Germinal center (tissue), 1 donor: ENCODE measurements at regions not wholly inside any gene's neighbourhood (a gene's known extent, or its start where the extent isn't known, plus 50 kb on each side); places are given as distances from the start of the nearest gene placed in this dataset.

Experiments
- DNase-seq: peaks from one replicate; pipeline ENCODE4 v3.0.0; 2012; ENCODE audit warnings: mixed read lengths, low spot score

DNA sequence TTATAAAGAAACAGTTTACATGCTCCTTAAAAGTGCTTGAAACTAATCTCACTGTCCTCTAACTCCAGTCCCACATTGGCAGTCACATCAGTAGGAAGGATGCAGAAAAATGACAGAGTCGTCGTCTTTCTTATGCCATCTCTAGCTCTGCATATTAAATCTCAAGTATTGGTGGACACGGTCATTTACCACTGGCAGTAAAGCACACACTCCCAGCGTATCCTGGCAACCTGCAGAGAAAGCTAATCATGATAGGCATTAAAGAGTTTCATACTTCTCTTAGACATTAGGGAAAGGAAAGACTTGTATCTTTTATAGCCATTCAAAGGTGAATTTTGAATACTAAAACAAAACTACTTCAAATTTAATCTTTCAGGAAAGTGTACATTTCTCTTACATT lies 202.0 kb upstream of the COBL start:
- no peak for DNase-seq

DNA sequence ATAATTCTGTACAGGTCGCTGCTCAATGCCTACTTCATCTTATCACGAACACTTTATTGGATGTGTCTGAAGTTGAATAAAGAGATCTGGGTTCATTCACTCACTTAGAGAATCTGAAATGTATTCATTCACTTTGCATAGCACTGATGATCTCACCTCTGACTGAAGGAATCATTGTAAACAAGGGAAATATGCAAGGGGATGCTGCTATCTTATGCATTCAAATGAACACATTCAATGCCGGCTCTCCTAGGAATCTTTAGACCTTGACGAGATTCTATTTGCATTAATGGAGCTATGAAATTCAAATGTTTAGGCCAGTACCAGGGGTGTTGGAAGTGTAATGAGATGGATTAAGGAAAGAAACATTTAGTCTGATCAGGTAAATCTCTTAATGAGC lies 200.6 kb upstream of the COBL start:
- DNase-seq: no peak

DNA sequence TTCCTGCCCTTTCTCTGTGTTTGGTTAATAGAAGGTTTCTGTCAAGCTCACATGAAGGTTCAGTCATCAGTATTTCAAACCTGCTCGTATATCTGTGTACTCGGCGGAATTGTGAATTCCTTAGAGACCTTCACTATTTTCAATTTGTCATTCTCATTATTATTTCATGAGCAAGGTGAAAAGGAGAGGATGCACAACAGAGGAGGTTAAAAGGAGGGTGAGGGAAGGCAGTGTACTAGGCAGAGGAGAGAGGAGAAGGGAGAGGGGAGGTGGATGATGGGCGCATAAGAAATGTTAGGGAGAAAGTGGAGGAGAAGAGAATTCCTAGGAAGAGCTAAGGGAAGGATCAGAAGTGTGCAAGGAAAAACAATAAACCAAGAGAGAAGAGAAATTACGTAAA lies 185.0 kb upstream of the COBL start:
- DNase-seq: no peak

DNA sequence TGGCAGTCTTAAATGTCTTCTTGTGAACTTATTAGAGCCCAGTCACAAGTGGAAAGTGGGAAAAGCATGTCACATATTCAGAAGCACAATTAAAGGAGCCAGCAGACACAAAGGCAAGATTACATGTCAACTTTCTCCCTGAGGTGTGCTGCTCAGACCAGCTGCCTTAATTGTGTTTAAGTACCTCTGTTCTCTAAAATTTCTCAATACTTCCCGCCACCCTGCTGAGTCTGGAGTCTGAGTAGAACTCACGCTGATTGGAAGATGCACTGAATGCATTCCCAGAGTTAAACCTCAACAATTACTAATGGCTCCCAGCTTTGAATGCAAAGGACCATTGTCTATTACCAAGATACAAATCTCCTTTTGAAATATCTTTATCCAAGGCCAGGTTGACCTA lies 166.4 kb upstream of the COBL start:
- no peak for DNase-seq

DNA sequence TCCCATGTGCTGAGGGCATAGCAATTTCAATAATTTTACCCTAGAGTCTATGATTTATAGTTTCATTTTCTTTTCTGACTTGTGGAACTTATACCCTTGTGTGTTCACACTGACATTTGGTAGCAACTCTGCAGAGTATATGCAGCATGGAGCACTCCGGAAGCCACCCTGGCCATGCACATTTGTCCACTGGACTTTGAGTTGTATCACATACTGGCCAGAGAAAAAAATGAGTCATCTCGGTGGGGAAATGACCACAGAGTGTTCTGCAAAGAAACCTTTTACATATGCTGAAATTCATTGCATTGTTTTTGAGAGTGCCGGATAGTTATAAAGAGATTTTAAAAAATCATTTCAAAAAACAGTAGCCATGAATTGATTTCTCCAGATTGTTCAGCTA lies 164.8 kb upstream of the COBL start:
- DNase-seq: no peak

DNA sequence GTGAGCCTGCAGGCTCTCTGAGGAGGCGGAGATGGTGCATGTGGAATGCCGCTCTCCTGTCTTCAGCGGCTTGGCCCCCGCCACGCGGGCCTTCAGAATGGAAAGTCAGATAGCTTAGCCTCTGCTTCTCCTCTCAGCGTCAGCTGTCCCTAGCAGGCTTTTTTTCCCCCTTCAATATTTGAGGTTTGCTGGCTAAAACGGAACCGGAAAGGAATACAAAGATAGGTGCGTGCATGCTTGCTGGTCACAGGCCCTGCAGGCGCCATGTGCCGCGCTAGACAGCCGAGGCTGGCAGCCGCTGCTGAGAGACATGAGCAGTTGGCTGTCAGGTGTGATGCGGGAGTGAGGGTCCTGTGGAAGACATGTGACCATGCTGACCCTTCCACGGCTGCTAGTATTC lies 161.2 kb upstream of the COBL start:
- DNase-seq: no peak

DNA sequence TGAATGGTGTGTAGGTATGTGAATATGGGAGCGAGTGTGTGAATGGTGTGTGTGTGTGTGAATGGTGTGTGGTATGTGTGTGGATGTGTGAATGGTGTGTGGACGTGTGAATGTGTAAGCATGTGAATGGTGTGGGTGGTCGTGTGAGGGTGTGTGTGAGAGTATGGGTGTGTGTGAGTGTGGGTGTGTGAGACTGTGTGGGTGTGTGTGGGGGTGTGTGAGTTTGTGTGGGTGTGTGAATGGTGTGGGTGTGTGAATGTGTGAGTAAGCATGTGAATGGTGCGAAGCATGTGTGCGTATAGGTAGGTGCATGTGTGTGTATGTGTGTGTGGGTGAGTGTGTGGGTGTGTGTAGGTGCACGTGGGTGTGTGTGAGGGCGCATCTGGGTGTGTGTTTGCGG lies 160.7 kb upstream of the COBL start:
- DNase-seq: no peak

DNA sequence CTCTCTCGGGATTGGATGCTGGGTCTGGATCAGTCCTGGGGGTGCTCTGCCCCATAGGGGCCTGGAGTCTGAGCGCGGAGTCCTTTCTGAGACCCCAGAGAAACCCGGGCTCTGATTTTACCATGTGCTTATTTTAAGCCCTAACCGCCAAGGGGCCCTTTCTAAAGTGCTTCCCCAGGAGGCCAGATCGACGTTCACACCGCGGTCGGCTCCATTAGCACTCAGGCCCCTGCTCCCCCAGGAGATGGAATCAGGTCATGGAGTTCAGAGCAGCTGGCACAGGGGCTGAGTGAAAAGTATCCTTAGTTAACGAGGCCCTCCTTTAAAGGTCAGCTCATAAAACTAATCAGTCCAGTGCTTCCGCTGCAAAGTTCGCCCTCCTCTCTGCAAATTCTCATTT lies 159.4 kb upstream of the COBL start:
- no peak for DNase-seq

DNA sequence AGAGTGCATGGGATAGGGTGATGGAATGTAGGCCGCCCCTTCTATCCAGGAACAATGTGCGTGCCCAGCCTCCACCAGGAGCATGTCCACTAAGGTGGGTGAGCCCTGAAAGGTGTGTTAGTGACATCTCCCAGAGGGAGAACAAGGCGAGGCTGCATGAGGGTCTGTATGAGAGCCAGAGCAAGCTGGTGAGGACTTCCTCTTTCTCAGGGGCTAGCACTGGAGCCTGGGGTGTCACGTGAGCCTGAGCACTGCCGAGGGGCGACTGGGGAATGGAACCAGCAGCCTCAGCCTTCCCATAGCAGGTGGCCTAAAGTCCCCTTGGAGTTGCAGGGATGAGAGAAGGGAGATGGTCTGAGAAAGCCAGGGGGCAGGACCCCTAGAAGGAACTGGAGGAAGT lies 156.3 kb upstream of the COBL start:
- no peak for DNase-seq

DNA sequence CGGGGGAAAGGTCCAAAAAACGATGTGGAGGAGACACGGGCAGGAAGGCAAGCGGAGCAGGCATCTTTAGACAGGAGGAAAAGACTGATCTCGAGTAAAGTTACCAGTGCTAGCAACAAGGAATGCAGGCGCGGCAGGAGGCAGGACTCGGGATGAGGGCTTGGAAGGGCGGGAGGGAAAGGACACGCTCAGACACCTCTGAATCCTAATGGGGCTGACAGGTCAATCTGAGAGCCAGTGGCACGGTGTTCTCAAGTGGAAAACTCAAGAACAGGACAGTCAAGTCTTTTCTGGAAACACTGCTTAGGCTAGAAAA lies 155.3 kb upstream of the COBL start:
- DNase-seq: no peak

DNA sequence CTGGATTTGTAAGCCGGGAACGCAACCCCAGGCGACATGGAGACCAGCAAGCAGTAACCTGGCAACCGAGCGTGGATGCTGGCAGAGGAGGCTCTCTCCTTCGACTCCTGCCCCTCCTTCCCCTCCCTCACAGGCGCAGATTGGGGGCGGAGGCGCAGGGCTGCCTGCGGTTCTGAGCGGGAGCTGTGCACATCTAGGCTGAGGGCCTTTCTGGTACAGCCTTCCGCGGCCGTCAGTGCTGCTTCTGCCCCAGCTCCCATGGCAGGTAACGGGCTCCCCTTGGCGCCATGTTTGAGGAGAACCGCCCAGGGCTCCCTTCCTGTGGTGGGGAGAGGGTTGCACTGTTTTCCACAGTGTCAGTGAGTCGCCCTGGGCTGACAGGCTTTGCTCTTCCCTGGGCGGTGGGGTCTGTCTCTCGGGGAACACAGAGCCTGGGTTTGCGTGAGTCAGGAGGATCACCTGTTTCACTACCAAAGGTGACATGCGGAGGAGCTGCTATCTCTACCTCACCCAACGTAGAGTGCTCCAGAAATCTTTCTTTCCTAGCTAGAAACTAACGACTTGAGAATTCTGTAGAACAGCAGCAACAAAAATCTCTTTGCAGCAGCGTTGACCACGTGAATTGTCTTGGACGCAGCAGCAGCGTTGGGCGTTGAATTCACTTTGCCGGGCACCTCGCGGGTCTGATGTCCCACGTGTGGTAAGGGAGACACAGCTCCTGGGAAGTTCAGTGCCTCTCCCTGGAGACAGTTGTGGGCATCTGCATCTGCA lies 154.8 kb upstream of the COBL start:
- DNase-seq: no peak

DNA sequence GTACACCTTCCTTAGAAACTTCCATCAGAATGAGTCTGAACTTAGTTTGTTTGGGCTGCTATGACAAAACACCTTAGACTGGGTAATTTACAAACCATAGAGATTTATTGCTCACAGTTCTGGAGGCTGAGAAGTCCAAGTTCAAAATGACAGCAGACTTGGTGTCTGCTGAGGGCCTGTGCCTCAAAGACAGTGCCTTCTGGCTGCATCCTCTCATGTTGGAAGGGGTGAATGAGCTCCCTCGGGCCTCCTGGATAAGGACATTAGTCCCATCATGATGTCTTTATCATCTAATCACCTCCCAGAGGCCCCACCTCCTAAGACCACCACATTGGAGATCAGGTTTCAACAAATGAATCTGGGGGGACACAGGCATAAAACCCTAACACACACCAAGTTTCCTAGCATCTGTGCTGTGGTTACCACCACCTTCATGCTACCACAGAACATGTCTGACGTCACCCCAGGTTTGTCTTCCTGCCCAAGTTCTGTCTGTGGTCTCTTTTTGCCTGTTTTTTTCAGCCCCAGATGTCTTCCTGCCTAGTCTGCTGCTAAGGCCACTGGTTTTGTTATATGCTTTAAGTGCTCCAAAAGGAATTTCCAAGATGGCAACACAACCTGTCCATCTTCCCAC lies 150.9 kb upstream of the COBL start:
- no peak for DNase-seq

DNA sequence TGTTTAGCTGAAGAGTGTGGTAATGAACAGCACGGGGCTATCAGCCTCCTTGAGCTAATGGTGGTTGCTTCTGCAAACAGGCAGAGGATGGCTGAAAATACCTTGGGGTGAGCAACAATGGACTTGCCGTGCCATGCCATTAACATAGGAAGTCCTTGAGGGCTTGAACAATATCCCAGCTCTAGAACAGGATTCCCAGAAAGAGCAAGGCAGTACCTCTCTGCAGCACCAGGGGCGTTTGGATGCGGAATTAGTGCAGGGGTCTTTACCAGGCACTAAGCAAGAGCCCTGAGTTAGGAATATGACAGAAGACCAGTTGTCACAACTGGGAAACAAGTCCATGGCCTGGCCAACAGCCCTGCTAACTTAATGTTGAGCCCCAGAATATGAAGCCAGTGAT lies 143.2 kb upstream of the COBL start:
- no peak for DNase-seq

DNA sequence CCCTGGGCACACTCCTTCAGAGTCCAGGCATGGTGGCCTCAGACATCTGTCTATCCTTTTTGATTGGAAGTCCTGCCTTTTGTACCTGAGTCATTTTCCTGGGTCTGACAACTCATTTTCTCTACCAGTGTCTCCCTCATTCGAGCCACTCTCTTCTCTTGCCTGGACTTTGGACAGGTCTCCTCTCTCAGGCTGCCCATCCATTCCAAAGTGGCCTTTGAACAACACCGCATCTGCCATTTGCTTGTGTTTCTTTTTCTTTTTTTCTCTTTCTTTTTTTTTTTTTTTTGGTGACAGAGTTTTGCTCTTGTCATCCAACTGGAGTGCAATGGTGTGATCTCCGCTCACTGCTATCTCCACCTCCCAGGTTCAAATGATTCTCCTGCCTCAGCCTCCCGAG lies 142.1 kb upstream of the COBL start:
- no peak for DNase-seq

DNA sequence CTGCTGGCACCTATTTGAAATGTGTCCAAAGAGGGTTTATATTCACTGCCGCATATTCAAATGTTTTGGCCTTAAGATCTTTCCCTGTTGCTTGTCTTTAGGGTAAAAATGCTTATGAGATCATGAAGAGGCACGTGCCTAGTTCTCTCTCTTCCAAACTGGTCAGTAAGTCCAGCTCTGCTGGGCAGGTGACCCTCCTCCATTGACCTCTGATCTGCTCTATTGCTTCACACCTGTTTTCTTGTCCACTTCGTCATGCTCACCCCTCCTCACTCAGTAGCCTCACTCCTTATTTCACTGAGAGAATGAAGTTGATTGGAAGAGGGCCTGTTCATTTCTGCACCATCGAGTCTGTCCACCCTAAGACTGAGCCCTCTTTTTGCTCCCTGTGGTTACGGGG lies 140.5 kb upstream of the COBL start:
- DNase-seq: no peak

DNA sequence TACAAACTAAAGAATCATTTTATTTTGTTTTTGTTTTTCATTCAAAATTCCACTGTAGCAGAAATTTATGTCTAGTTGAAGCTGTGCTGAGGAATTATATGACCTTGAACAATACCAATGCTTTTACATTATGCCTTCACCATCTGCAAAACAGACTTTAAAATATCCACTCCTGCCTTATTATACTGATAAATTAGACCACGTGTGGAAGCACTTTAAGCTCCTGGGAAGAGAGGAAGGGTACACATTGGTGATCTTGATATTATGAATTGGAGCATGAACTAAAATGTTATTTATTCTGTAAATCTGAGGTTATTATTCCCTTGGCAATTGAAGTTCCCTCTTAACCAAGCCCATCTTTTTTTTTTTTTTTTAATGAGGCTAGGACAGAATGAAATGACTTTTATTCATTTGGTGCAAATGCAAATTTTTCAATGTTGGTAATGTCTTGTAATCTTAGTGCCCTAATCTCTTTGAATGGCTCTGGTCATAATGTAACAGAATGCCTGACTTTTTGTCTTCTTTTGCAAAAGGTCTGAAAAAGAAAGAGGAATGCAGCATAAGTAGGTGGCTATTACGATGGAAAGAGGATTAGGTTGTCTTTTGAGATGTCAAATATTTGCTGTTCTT lies 139.9 kb upstream of the COBL start:
- no peak for DNase-seq

DNA sequence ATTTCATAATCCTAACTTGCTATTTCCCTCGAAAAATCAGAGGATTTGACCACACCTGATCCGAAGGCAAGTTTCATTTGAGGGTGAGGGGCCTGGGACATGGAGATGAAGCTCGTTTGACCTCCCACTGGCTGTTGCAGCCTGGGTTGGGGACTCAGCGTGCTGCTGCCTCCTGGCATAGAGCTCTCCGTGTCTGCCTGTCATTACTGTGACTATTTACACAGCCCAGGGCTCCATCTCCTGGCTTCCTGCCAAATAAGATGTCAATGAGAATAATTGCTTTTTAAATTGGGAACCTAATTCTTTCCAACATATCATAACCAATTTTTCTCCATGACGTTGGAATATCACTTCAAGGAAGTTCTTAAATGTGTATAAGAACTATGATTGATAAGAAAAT lies 139.3 kb upstream of the COBL start:
- DNase-seq: no peak

DNA sequence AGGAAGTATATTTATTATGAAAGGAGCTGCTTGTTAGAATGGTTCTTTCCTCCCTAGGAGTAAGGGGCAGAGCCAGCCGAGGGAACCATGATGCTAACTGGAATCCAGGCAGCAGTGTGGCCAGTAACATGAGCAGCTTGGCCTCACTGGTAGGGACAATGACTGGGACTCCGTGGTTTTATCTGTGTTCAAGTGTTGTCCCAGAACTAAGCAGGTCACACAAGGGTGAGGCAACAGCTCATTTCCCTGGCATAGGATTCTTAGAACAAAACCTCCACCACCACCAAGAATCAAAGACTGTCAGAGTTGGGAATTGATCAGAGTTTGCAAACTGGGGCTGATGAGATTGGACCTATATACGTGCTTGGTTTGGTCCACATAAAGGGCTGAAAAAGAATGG lies 138.9 kb upstream of the COBL start:
- no peak for DNase-seq

DNA sequence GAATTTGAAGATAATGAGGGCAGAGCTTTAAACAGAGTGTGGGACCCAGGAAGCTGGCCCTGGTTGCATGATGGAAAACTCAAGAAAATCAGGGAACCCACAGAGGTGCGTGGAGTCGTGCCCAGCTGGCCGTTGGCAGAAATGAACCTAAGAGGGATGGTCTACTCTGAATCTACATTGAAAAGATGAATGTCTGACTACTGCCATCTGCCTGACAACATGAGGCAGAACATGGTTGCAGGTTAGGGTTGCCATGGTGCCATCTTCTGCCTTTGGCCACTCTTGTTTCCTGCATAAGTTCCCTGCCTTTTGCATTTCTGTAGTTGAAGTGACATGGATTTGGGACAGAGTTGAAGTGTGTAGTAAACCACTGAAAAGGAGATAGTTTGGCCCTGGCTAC lies 138.5 kb upstream of the COBL start:
- DNase-seq: no peak

DNA sequence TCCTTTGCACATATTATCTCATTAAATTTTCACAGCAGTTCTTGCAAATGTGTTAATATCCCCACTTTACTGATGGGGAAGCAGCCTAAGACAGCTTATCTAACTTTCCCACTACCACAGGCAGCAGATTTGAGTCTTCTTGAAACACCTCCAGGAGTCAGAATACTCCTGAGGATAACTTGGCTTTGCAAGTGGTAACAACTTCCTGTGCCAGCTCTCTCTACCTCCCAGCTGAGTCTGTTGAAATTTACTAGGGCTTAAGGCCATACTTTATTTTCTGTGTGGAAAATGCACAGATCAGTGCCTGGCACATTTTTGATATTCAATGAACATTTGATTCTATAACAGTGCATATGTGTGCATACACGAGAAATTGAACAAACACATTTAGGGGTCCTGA lies 136.1 kb upstream of the COBL start:
- DNase-seq: no peak

DNA sequence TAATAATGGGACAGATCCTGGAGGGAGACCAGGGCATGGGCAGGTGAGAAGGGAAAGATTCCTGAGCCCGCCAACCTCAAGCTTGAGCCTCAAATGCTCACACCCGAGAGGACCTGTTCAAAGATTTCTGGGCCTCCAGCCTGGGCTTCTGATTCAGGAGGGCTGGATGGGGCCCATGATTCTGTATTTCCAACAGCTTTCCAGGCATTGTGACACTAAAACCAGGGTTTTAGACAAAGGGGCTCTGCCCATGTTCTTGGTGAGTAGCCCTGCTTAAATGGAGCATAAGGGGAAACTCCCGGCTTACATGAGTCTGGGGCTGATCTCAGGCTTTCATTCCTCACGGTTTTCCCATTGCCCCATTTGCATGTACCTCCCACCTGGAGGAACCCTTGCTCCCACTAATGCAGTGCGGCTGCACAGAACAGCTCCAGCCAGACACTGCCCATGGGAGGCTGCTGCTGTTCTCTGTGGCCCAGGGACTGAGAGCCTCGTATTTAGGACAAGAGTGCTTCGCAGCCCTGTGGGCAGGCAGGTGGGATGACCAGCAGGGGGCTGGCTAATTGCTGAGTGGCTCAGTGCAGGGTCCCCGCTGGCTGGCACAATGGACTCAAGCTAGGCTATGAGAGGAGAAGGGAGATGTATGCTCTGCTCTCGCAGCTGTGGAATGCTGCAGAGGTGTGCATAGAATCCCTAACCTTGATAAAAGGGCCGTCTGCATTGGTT lies 135.3 kb upstream of the COBL start:
- DNase-seq: no peak

DNA sequence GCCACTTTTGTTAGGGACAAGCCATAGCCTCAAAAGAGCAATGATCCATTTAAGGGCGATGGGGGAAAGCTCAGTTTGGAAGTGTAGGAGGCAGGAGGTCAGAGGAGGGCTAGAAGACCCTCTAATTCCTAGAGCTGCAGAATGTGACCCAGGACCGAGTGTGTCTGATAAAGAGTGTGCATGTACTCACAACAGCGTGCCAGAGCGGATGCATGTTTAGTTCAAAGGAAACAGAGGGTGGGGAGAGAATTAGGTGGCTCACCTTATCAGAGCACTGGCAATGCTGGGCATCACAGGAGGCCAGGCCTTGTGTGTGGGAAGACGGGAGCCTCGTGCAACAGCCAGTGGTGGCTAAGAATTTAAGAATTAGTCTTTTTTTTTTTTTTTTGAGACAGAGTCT lies 133.9 kb upstream of the COBL start:
- DNase-seq: no peak

DNA sequence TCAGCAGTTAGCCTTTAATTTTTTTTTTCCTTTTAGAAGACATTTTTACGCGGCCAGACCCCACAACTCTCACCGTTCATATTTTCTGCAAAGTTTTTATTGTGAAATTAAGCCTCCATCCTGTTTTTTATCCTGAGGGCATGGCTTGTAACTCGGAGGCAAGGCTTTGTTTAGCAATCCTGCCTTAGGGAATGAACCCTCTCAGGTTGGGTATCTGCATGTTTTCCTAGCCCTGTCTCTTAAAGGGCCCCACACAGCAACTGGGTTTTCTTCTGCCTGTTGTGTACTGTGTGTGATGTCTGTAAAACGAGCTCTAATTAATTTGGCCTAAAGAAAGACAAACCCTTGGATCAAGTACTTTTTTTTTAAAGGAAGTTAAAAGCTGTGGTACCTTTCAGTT lies 130.2 kb upstream of the COBL start:
- DNase-seq: no peak
